ENCODE measurements at regions not wholly inside any gene's neighbourhood (a gene's known extent, or its start where the extent isn't known, plus 50 kb on each side); places are given as distances from the start of the nearest gene placed in this dataset.

DNA sequence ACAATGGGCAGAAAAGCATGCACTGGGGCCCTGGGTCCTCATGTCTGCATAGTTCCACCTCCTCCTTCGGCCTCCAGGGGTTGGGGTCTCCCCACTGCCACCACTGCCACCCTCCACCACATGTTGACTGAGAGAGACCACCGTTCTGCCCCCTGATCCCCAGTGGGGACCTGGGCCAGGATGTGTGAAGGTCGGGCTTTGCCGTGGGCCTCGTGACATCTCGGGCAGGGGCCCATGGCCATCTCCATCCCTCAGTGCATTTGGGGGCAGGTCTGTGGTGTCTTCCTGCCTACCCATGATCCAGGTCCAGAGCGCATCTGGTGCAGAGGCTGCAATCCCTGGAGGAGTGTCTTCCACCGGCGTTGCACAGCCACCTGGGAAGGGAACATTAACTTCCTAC, 166.8 kb upstream of the POU3F3 start:
- TF ChIP-seq, protein P1, sequence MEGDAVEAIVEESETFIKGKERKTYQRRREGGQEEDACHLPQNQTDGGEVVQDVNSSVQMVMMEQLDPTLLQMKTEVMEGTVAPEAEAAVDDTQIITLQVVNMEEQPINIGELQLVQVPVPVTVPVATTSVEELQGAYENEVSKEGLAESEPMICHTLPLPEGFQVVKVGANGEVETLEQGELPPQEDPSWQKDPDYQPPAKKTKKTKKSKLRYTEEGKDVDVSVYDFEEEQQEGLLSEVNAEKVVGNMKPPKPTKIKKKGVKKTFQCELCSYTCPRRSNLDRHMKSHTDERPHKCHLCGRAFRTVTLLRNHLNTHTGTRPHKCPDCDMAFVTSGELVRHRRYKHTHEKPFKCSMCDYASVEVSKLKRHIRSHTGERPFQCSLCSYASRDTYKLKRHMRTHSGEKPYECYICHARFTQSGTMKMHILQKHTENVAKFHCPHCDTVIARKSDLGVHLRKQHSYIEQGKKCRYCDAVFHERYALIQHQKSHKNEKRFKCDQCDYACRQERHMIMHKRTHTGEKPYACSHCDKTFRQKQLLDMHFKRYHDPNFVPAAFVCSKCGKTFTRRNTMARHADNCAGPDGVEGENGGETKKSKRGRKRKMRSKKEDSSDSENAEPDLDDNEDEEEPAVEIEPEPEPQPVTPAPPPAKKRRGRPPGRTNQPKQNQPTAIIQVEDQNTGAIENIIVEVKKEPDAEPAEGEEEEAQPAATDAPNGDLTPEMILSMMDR (IDR thresholded peaks at IDR 0.05), result no peak
- TF ChIP-seq POLR2A (IDR thresholded peaks at IDR 0.05), result no peak
- no peak for TF ChIP-seq EP300 (IDR thresholded peaks at IDR 0.05)

Measured in upper lobe of left lung (tissue), 4 donors.